Panc1 (cell line): ENCODE measurements at regions not wholly inside any gene's neighbourhood (a gene's known extent, or its start where the extent isn't known, plus 50 kb on each side); places are given as distances from the start of the nearest gene placed in this dataset.

Source experiments
- ATAC-seq: fragments of 200-7000 bp; cut with Tn5 transposase; 2 replicates; pipeline ENCODE4 v1.9.1; 2020; ENCODE audit warnings: mild to moderate bottlenecking, moderate library complexity
- BruUV-seq: library from RNA; stranded (reverse); fragments of 400-500 nt; replicated peaks from 2 replicates; lab custom pipeline; 2021; lab: Mats Ljungman, UMichigan
- CTCF ChIA-PET: fragments of 300-600 bp; sonication (Branson Sonifier 250); formaldehyde crosslinking; loops from one replicate; lab custom pipeline; 2022; ENCODE audit warnings: antibody characterized with exemption; lab: Charles Lee
- POLR2A ChIA-PET: fragments of 300-600 bp; sonication (Branson Sonifier 250); formaldehyde crosslinking; loops from one replicate; lab custom pipeline; 2022; ENCODE audit warnings: antibody characterized with exemption; lab: Charles Lee
- DNase-seq: peaks from one replicate; pipeline ENCODE4 v3.0.0-alpha.2; 2010; ENCODE audit warnings: low read depth, low spot score
- H3K27ac ChIP-seq: 2 replicates; pipeline ENCODE4 v1.5.1; 2011; ENCODE audit warnings: mild to moderate bottlenecking, low read length, inconsistent platforms
- H3K27me3 ChIP-seq: fragments of 200-500 bp; sonication (Bioruptor generic); 2 replicates; pipeline ENCODE4 v1.6.0; 2014; ENCODE audit warnings: low read length, inconsistent platforms; ENCODE audit not compliant: control insufficient read depth, insufficient read depth
- H3K36me3 ChIP-seq: fragments of 200-500 bp; sonication (Bioruptor generic); 2 replicates; pipeline ENCODE4 v1.5.1; 2014; ENCODE audit warnings: inconsistent platforms, mild to moderate bottlenecking, low read length, moderate library complexity; ENCODE audit not compliant: control insufficient read depth, insufficient read depth
- H3K4me1 ChIP-seq: 2 replicates; pipeline ENCODE4 v1.5.1; 2011; ENCODE audit warnings: inconsistent platforms, mild to moderate bottlenecking, low read length, moderate library complexity; ENCODE audit not compliant: control insufficient read depth, insufficient read depth
- H3K4me3 ChIP-seq, 2 experiments: 2 replicates each; pipeline ENCODE4 v1.5.1; 2011 to 2012; ENCODE audit warnings: low read depth in 2 of 2, low read length in 2 of 2, mild to moderate bottlenecking in 2 of 2, inconsistent platforms in 1 of 2, moderate library complexity in 1 of 2
- H3K9me3 ChIP-seq: fragments of 200-500 bp; sonication (Bioruptor generic); 2 replicates; pipeline ENCODE4 v1.5.1; 2014; ENCODE audit warnings: low read depth, mild to moderate bottlenecking, inconsistent platforms, low read length, moderate library complexity; ENCODE audit not compliant: control insufficient read depth, insufficient read depth
- CTCF ChIP-seq: fragments of 450-650 bp; IDR thresholded peaks from 2 replicates; pipeline ENCODE4 v1.5.1; 2017; ENCODE audit warnings: mild to moderate bottlenecking
- POLR2AphosphoS5 ChIP-seq: IDR thresholded peaks from 2 replicates; pipeline ENCODE4 v1.6.1; 2012; ENCODE audit warnings: mild to moderate bottlenecking, low read depth, low read length, moderate library complexity
- REST ChIP-seq, 2 experiments: IDR thresholded peaks; 2 replicates each; pipeline ENCODE4 v1.6.1; 2011 to 2012; ENCODE audit warnings: low read depth in 2 of 2, control low read depth in 1 of 2, low read length in 1 of 2, mild to moderate bottlenecking in 1 of 2, moderate library complexity in 1 of 2; ENCODE audit not compliant: insufficient read depth in 1 of 2
- SIN3A ChIP-seq: IDR thresholded peaks from 2 replicates; pipeline ENCODE4 v1.6.1; 2012; ENCODE audit warnings: low read depth, mild to moderate bottlenecking, low read length, moderate library complexity, borderline replicate concordance; ENCODE audit not compliant: insufficient read depth
- TCF7L2 ChIP-seq: IDR thresholded peaks from 2 replicates; pipeline ENCODE4 v1.6.1; 2011; ENCODE audit warnings: mild to moderate bottlenecking, low read depth, low read length, inconsistent platforms
- in situ Hi-C: cut with HindIII; loops from 2 replicates; pipeline ENCODE4 v1.10.0; 2016; ENCODE audit warnings: low sequenced_read_pairs, low pct_unique_long_range_greater_than_20kb
- intact Hi-C: fragments of 100-400 bp; cut with micrococcal nuclease; formaldehyde crosslinking; loops from one replicate; pipeline ENCODE4 v1.10.0; 2022; ENCODE audit not compliant: unreplicated experiment

GRCh38 chr20:58043236-58044140 is 185.0 kb downstream of the ANKRD60 start:
- no TSS peak for BruUV-seq
- Histone ChIP-seq H3K4me3 (no peak overlapping the region), H3K27me3 (no peaks in the 10 kb centered on the region), H3K27ac (no peak overlapping the region), H3K4me1 (no peaks in the 10 kb centered on the region), H3K9me3 (no peaks in the 10 kb centered on the region), H3K36me3 (no peaks in the 10 kb centered on the region)
- CTCF ChIA-PET: no interaction called here
- TF ChIP-seq SIN3A: no peak
- no peak for TF ChIP-seq POLR2AphosphoS5
- no peak for TF ChIP-seq REST (IDR thresholded peaks at IDR 0.05; ENCODE audit: insufficient read depth in 1 of 2, low read depth in 2 of 2, low read length in 1 of 2)
- TF ChIP-seq TCF7L2: no peak
- no peak for TF ChIP-seq CTCF
- no peak for DNase-seq
- POLR2A ChIA-PET: no interaction called here
- in situ Hi-C loops (no loop called here), intact Hi-C loops (no loop called here)
- no peak for ATAC-seq

GRCh38 chr20:58042591-58042990 is 185.9 kb downstream of the ANKRD60 start:
- H3K4me1 ChIP-seq: no peaks in the 10 kb centered on the region
- ChIA-PET POLR2A (no interaction called here), CTCF (no interaction called here)
- no peaks in the 10 kb centered on the region for H3K27me3 ChIP-seq
- H3K9me3 ChIP-seq: no peaks in the 10 kb centered on the region
- H3K4me3 ChIP-seq: no peak overlapping the region
- no peak for TF ChIP-seq REST (IDR thresholded peaks at IDR 0.05; ENCODE audit: insufficient read depth in 1 of 2, low read depth in 2 of 2, low read length in 1 of 2)
- no peak for TF ChIP-seq CTCF
- TF ChIP-seq TCF7L2: no peak
- no peak for TF ChIP-seq POLR2AphosphoS5
- no peak for TF ChIP-seq SIN3A
- in situ Hi-C loops: no loop called here
- H3K27ac ChIP-seq: no peak overlapping the region
- no peak for ATAC-seq
- DNase-seq: no peak
- no peaks in the 10 kb centered on the region for H3K36me3 ChIP-seq
- intact Hi-C loops: no loop called here
- no TSS peak for BruUV-seq
